HCT116 (cell line): ENCODE measurements at regions not wholly inside any gene's neighbourhood (a gene's known extent, or its start where the extent isn't known, plus 50 kb on each side); places are given as distances from the start of the nearest gene placed in this dataset.

Experiments used
- ATAC-seq: fragments of 200-7000 bp; cut with Tn5 transposase; 2 replicates; pipeline ENCODE4 v1.9.1; 2020; ENCODE audit warnings: mild to moderate bottlenecking, moderate library complexity
- BruUV-seq: library from RNA; stranded (reverse); fragments of 400-500 nt; replicated peaks from 2 replicates; lab custom pipeline; 2021; lab: Mats Ljungman, UMichigan
- CTCF ChIA-PET: fragments of 300-600 bp; sonication (Branson Sonifier 250); formaldehyde crosslinking; loops from one replicate; lab custom pipeline; 2021; ENCODE audit warnings: antibody characterized with exemption; lab: Charles Lee
- POLR2A ChIA-PET: fragments of 300-600, 350-600 bp; sonication (Branson Sonifier 250); formaldehyde crosslinking; loops from one replicate; lab custom pipeline; 2021; ENCODE audit warnings: antibody characterized with exemption; lab: Charles Lee
- RAD21 ChIA-PET, 2 experiments: fragments of 300-600 bp; sonication (Branson Sonifier 250); formaldehyde crosslinking; loops; one replicate each; lab custom pipeline; 2023; ENCODE audit warnings: low total read pairs in 2 of 2; ENCODE audit not compliant: uncharacterized antibody in 2 of 2, unreplicated experiment in 2 of 2, low non-redundant PET in 1 of 2; lab: Charles Lee
- DNase-seq: peaks from one replicate; pipeline ENCODE4 v3.0.0-alpha.2; 2010; ENCODE audit warnings: low read depth, low spot score
- H2AFZ ChIP-seq: fragments of 200-600 bp; shearing (Covaris generic), sonication (generic); 2 replicates; pipeline ENCODE4 v1.6.1; 2017; ENCODE audit warnings: low read depth, mixed run types, mixed read lengths, antibody characterized with exemption, low read length; ENCODE audit not compliant: poor library complexity, severe bottlenecking
- H3K27ac ChIP-seq: 2 replicates; pipeline ENCODE4 v1.5.1; 2012; ENCODE audit warnings: low read depth, low read length
- H3K27me3 ChIP-seq: fragments of 200-600 bp; sonication (generic); 2 replicates; pipeline ENCODE4 v1.6.1; 2016; ENCODE audit warnings: mixed run types, low read length, mixed read lengths; ENCODE audit not compliant: insufficient read depth
- H3K36me3 ChIP-seq, 2 experiments: fragments of 200-500 bp in 1 of 2; fragments of 200-600 bp in 1 of 2; sonication (Bioruptor generic) in 1 of 2; sonication (generic) in 1 of 2; 2 replicates each; pipeline versions ENCODE4 v1.5.1 to v1.6.1; 2014 to 2016; ENCODE audit warnings: low read length in 2 of 2, inconsistent platforms in 1 of 2, mixed read lengths in 1 of 2, mixed run types in 1 of 2; ENCODE audit not compliant: insufficient read depth in 2 of 2, control insufficient read depth in 1 of 2
- H3K4me1 ChIP-seq, 2 experiments: fragments of 200-600 bp in 1 of 2; sonication (generic) in 1 of 2; 2 replicates each; pipeline versions ENCODE4 v1.5.1 to v1.6.1; 2012 to 2017; ENCODE audit warnings: low read length in 2 of 2, inconsistent platforms in 1 of 2, mild to moderate bottlenecking in 1 of 2, mixed read lengths in 1 of 2, mixed run types in 1 of 2, moderate library complexity in 1 of 2; ENCODE audit not compliant: insufficient read depth in 2 of 2, control insufficient read depth in 1 of 2
- H3K4me2 ChIP-seq: fragments of 200-600 bp; sonication (generic); 2 replicates; pipeline ENCODE4 v1.6.1; 2017; ENCODE audit warnings: mixed run types, low read length, mixed read lengths
- H3K4me3 ChIP-seq, 2 experiments: fragments of 200-600 bp in 1 of 2; sonication (generic) in 1 of 2; replicated peaks in 1 of 2; 2 replicates each; pipeline ENCODE4 v1.5.1; 2011 to 2016; ENCODE audit warnings: low read length in 2 of 2, control low read depth in 1 of 2, low read depth in 1 of 2, mild to moderate bottlenecking in 1 of 2, mixed read lengths in 1 of 2, mixed run types in 1 of 2
- H3K79me2 ChIP-seq: fragments of 200-600 bp; sonication (generic); 2 replicates; pipeline ENCODE4 v1.6.1; 2017; ENCODE audit warnings: mild to moderate bottlenecking, mixed run types, low read length, moderate library complexity, mixed read lengths; ENCODE audit not compliant: insufficient read depth
- H3K9ac ChIP-seq: fragments of 200-600 bp; sonication (generic); 2 replicates; pipeline ENCODE4 v1.6.1; 2016; ENCODE audit warnings: low read length, mixed read lengths
- H3K9me2 ChIP-seq: fragments of 200-600 bp; sonication (generic), shearing (Covaris generic); 2 replicates; pipeline ENCODE4 v1.6.1; 2017; ENCODE audit warnings: mixed run types, mild to moderate bottlenecking, moderate library complexity; ENCODE audit not compliant: insufficient read depth
- H3K9me3 ChIP-seq, 2 experiments: fragments of 200-500 bp in 1 of 2; fragments of 200-600 bp in 1 of 2; sonication (Bioruptor generic) in 1 of 2; sonication (generic) in 1 of 2; 2 replicates each; pipeline ENCODE4 v1.6.1; 2014 to 2017; ENCODE audit warnings: low read length in 2 of 2, mixed read lengths in 2 of 2, inconsistent platforms in 1 of 2, low read depth in 1 of 2, mild to moderate bottlenecking in 1 of 2, mixed run types in 1 of 2, moderate library complexity in 1 of 2; ENCODE audit not compliant: control insufficient read depth in 1 of 2, insufficient read depth in 1 of 2
- H4K20me1 ChIP-seq: fragments of 200-600 bp; sonication (generic), shearing (Covaris generic); 2 replicates; pipeline ENCODE4 v1.6.1; 2017; ENCODE audit warnings: mixed run types, mild to moderate bottlenecking, moderate library complexity; ENCODE audit not compliant: insufficient read depth
- CBX3 ChIP-seq: IDR thresholded peaks from 2 replicates; pipeline ENCODE4 v1.6.1; 2012; ENCODE audit warnings: low read depth
- FOSL1 ChIP-seq: IDR thresholded peaks from 2 replicates; pipeline ENCODE4 v1.6.1; 2012; ENCODE audit warnings: low read depth
- intact Hi-C: fragments of 100-400 bp; cut with micrococcal nuclease; formaldehyde crosslinking; loops from 2 replicates; pipeline ENCODE4 v1.10.0; 2022

DNA sequence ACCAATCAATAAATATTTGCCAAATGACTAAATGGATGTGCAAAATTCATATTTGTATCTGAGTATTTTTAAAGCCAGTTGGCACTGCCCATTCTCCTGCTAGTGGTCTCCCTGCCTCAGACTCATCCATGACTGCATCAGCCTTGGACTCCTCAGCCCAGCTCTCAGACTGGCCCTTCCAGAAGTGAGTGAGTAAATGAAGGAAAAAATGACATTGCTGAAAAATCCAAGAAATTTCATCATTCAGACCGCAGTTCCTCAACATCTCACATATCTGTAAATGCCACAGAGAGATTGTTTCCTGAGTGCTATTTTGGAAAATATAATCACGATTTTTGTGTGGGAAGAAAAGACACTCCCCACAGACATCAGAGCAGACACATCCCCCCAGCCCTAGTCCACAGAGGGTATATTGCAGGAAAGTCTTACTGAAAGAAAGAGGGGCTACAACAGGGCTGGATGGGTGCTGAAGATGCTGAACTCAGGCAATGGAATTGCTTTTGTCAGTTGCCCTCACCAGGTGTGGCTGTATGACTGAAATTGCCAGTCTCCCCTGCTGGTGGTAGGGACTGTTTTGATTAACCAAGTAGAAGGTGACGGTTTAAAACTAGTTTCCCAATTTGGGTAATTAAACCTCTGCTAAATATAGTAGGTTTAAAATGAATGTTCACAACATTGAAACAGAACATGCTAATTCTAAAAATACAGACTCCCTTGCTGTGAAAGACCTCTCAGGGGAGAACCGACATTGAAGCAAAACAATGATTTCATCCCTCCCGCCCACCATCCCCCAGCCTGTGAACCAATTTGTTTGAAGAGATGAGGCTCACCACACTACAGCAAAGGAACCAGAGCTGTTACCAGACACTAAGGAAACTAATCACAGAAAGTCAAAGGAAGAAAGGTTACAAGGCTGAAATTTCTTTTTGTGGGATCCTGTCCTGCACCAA lies 158.8 kb downstream of the DEPDC1B start:
- intact Hi-C loops: no loop called here
- H4K20me1 ChIP-seq: no peaks in the 10 kb centered on the region
- ChIA-PET RAD21 (no interaction called here), CTCF (no interaction called here), POLR2A (no interaction called here)
- BruUV-seq: no TSS peak
- ATAC-seq (no peak), DNase-seq (no peak)
- no peaks in the 10 kb centered on the region for H3K79me2 ChIP-seq
- no peaks in the 10 kb centered on the region for H3K9me3 ChIP-seq
- H3K9me2 ChIP-seq: no peaks in the 10 kb centered on the region
- H3K4me3 ChIP-seq: no peak overlapping the region
- H2AFZ ChIP-seq: no peak overlapping the region
- H3K9ac ChIP-seq: no peak overlapping the region
- no peaks in the 10 kb centered on the region for H3K36me3 ChIP-seq
- H3K27me3 ChIP-seq: peaks cover 30% of the 10 kb centered on the region
- TF ChIP-seq FOSL1: no peak
- H3K27ac ChIP-seq: no peak overlapping the region
- H3K4me1 ChIP-seq: no peaks in the 10 kb centered on the region
- H3K4me2 ChIP-seq: no peak overlapping the region

GRCh38 chr5:60538955-60539866 lies 160.8 kb downstream of the DEPDC1B start:
- no peaks in the 10 kb centered on the region for H3K79me2 ChIP-seq
- CTCF ChIA-PET: no interaction called here
- TF ChIP-seq CBX3: no peak
- TF ChIP-seq, all 23 proteins: peak for 0
- ATAC-seq (no peak), DNase-seq (no peak)
- Histone ChIP-seq H3K27ac (no peak overlapping the region), H2AFZ (no peak overlapping the region), H3K9me2 (no peaks in the 10 kb centered on the region), H4K20me1 (no peaks in the 10 kb centered on the region), H3K4me1 (no peaks in the 10 kb centered on the region), H3K4me2 (no peak overlapping the region), H3K9ac (no peak overlapping the region), H3K9me3 (no peaks in the 10 kb centered on the region), H3K27me3 (peaks cover 30% of the 10 kb centered on the region), H3K36me3 (no peaks in the 10 kb centered on the region), H3K4me3 (no peak overlapping the region)
- intact Hi-C loops: no loop called here
- BruUV-seq: no TSS peak
- ChIA-PET RAD21 (no interaction called here), POLR2A (no interaction called here)
